Endothelial cell of umbilical vein (primary cell): ENCODE measurements at regions not wholly inside any gene's neighbourhood (a gene's known extent, or its start where the extent isn't known, plus 50 kb on each side); places are given as distances from the start of the nearest gene placed in this dataset.
A peak's percentile ranks its signal among the peaks of the same experiment; 100 is the strongest.

ENCODE experiments used
- BruUV-seq: library from RNA; stranded (reverse); fragments of 400-500 nt; replicated peaks from 2 replicates; lab custom pipeline; 2021; lab: Mats Ljungman, UMichigan
- CTCF ChIA-PET: fragments of 300-600, 350-600 bp; sonication (Branson Sonifier 250); formaldehyde crosslinking; loops from one replicate; lab custom pipeline; 2021; ENCODE audit warnings: antibody characterized with exemption, inconsistent platforms; lab: Charles Lee
- POLR2A ChIA-PET: fragments of 300-600, 350-600 bp; sonication (Branson Sonifier 250); formaldehyde crosslinking; loops from one replicate; lab custom pipeline; 2021; ENCODE audit warnings: antibody characterized with exemption, inconsistent platforms; lab: Charles Lee
- DNase-seq: peaks from one replicate; pipeline ENCODE4 v3.0.0-alpha.2; 2011; ENCODE audit warnings: low read depth, low spot score
- FAIRE-seq: peaks from 2 replicates; lab custom pipeline; 2011; peaks lifted over from hg19 to GRCh38; lab: Jason Lieb, UNC
- H2AFZ ChIP-seq: 2 replicates; pipeline ENCODE4 v1.6.0; 2012; ENCODE audit warnings: low read depth, low read length, control low read depth, inconsistent platforms
- H3K27ac ChIP-seq: 2 replicates; pipeline ENCODE4 v1.5.1; 2011; ENCODE audit warnings: low read depth, mild to moderate bottlenecking, control low read depth, low read length, moderate library complexity; ENCODE audit not compliant: insufficient read depth
- H3K27me3 ChIP-seq, 2 experiments: 2 replicates each; pipeline versions ENCODE4 v1.6.0 to v1.6.1; 2011; ENCODE audit warnings: low read length in 2 of 2, mixed read lengths in 1 of 2; ENCODE audit not compliant: control insufficient read depth in 2 of 2, insufficient read depth in 2 of 2
- H3K36me3 ChIP-seq, 2 experiments: 2 replicates in 1 of 2; 3 replicates in 1 of 2; pipeline ENCODE4 v1.5.1; 2011; ENCODE audit warnings: low read length in 2 of 2, mild to moderate bottlenecking in 1 of 2, moderate library complexity in 1 of 2; ENCODE audit not compliant: control insufficient read depth in 2 of 2, insufficient read depth in 2 of 2; ENCODE audit errors: extremely low read depth in 1 of 2
- H3K4me1 ChIP-seq: 3 replicates; pipeline ENCODE4 v1.5.1; 2011; ENCODE audit warnings: mild to moderate bottlenecking, low read length; ENCODE audit not compliant: control insufficient read depth, insufficient read depth; ENCODE audit errors: extremely low read depth
- H3K4me2 ChIP-seq: 2 replicates; pipeline ENCODE4 v1.6.1; 2011; ENCODE audit warnings: low read length, control low read depth, mixed read lengths; ENCODE audit not compliant: insufficient read depth
- H3K4me3 ChIP-seq, 3 experiments: fragments of 200-600 bp in 1 of 3; sonication (generic), shearing (Covaris generic) in 1 of 3; replicated peaks in 1 of 3; 2 replicates each; pipeline ENCODE4 v1.5.1; 2011 to 2016; ENCODE audit warnings: control low read depth in 3 of 3, low read length in 3 of 3, mild to moderate bottlenecking in 2 of 3, inconsistent platforms in 1 of 3, low read depth in 1 of 3, moderate library complexity in 1 of 3; ENCODE audit not compliant: insufficient read depth in 1 of 3
- H3K79me2 ChIP-seq: 2 replicates; pipeline ENCODE4 v1.6.0; 2012; ENCODE audit warnings: low read length, inconsistent platforms; ENCODE audit not compliant: control insufficient read depth, insufficient read depth
- H3K9ac ChIP-seq: replicated peaks from 2 replicates; pipeline ENCODE3; 2011; ENCODE audit warnings: low read length, control low read depth; ENCODE audit not compliant: insufficient read depth; ENCODE audit errors: extremely low read depth
- H3K9me1 ChIP-seq: replicated peaks from 3 replicates; pipeline ENCODE4 v1.6.0; 2011; ENCODE audit warnings: mild to moderate bottlenecking, low read length; ENCODE audit not compliant: control insufficient read depth, insufficient read depth; ENCODE audit errors: extremely low read depth
- H3K9me3 ChIP-seq: replicated peaks from 2 replicates; pipeline ENCODE4 v1.5.1; 2012; ENCODE audit warnings: low read length, inconsistent platforms; ENCODE audit not compliant: control insufficient read depth, insufficient read depth
- H4K20me1 ChIP-seq: replicated peaks from 2 replicates; pipeline ENCODE3; 2011; ENCODE audit warnings: mild to moderate bottlenecking, low read length; ENCODE audit not compliant: control insufficient read depth, insufficient read depth; ENCODE audit errors: extremely low read depth
- EZH2 ChIP-seq: IDR thresholded peaks from 2 replicates; pipeline ENCODE4 v1.6.1; 2012; ENCODE audit warnings: borderline replicate concordance, low read depth, mild to moderate bottlenecking, moderate library complexity, low read length, inconsistent platforms; ENCODE audit not compliant: severe bottlenecking
- GATA2 ChIP-seq: IDR thresholded peaks from 2 replicates; pipeline ENCODE4 v1.7.0; 2011; ENCODE audit warnings: low read depth, mild to moderate bottlenecking, moderate library complexity, mixed read lengths, low read length; ENCODE audit not compliant: insufficient read length, insufficient read depth
- JUN ChIP-seq: IDR thresholded peaks from 2 replicates; pipeline ENCODE4 v1.6.1; 2011; ENCODE audit warnings: borderline replicate concordance, low read depth; ENCODE audit not compliant: insufficient read length, insufficient read depth
- MYC ChIP-seq: IDR thresholded peaks from one replicate; pipeline ENCODE4 v1.6.1; 2011; ENCODE audit warnings: mild to moderate bottlenecking, low read depth, low read length
- POLR2AphosphoS5 ChIP-seq: IDR thresholded peaks from 2 replicates; pipeline ENCODE4 v1.6.1; 2012; ENCODE audit warnings: low read depth, mild to moderate bottlenecking, control low read depth, low read length, moderate library complexity; ENCODE audit not compliant: insufficient read depth
- dilution Hi-C: fragments of 300-500 bp; cut with MboI; formaldehyde crosslinking; loops from one replicate; pipeline ENCODE4 v1.15.0; 2019; ENCODE audit warnings: low sequenced_read_pairs; ENCODE audit not compliant: extremely low pct_ligation_motif_present
- intact Hi-C: fragments of 100-400 bp; cut with micrococcal nuclease; formaldehyde crosslinking; loops from one replicate; pipeline ENCODE4 v1.10.0; 2022
- TF ChIP-seq, protein P1 (sequence below), 2 donors: IDR thresholded peaks; 1 replicate in 1 of 2; 2 replicates in 1 of 2; pipeline ENCODE4 v1.5.1; 2011; ENCODE audit warnings: low read length in 2 of 2, mild to moderate bottlenecking in 2 of 2, moderate library complexity in 2 of 2, control low read depth in 1 of 2, inconsistent platforms in 1 of 2, low read depth in 1 of 2; ENCODE audit not compliant: insufficient read depth in 1 of 2; ENCODE audit errors: extremely low read depth in 1 of 2

DNA sequence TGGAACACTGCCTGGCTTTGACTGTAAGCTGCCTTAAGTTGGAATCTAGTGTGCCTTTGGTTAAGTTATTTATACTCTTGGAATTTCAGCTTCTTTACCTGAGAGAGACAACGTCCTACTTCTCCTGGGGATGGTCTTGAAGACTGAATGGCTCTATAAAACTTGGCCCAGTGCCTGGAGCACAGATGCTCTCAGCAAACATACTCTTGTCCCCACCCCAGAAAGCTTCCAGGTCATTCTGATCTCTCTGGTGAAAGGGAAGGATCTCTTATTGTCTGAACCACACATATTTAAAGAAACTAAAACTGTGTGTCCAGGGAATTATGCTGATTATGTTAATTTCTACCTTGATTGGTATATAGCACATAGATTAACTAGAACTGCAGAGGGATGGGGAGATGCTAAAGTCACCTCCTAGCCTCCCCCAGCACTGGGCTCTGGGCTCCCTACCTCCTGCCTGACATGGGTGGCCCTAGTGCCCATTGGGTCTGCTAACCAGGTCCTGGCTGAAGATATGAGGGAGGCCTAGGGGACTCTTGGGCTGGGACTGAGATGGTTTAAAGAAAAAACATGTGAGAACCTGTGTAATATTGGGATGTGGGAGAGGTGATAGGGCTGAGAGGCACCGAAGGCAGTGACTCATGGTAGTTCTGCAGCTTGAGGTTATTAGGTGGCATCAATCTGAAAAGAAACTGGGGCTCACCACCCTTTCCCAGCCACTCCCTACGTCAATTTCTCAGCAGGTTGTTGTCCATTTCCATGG is 171.0 kb downstream of the RPLP1 start:
- Histone ChIP-seq H3K9me1 (no peaks in the 10 kb centered on the region), H3K36me3 (no peaks in the 10 kb centered on the region), H3K79me2 (no peaks in the 10 kb centered on the region), H4K20me1 (no peaks in the 10 kb centered on the region), H2AFZ (no peak overlapping the region), H3K9ac (no peak overlapping the region), H3K27me3 (no peaks in the 10 kb centered on the region), H3K27ac (no peak overlapping the region), H3K4me1 (no peaks in the 10 kb centered on the region), H3K9me3 (no peaks in the 10 kb centered on the region), H3K4me2 (no peak overlapping the region), H3K4me3 (no peak overlapping the region)
- no TSS peak for BruUV-seq
- TF ChIP-seq POLR2AphosphoS5 (no peak), MYC (no peak), GATA2 (no peak), EZH2 (no peak), JUN (no peak)
- TF ChIP-seq, protein P1, sequence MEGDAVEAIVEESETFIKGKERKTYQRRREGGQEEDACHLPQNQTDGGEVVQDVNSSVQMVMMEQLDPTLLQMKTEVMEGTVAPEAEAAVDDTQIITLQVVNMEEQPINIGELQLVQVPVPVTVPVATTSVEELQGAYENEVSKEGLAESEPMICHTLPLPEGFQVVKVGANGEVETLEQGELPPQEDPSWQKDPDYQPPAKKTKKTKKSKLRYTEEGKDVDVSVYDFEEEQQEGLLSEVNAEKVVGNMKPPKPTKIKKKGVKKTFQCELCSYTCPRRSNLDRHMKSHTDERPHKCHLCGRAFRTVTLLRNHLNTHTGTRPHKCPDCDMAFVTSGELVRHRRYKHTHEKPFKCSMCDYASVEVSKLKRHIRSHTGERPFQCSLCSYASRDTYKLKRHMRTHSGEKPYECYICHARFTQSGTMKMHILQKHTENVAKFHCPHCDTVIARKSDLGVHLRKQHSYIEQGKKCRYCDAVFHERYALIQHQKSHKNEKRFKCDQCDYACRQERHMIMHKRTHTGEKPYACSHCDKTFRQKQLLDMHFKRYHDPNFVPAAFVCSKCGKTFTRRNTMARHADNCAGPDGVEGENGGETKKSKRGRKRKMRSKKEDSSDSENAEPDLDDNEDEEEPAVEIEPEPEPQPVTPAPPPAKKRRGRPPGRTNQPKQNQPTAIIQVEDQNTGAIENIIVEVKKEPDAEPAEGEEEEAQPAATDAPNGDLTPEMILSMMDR (IDR thresholded peaks at IDR 0.05; ENCODE audit: extremely low read depth in 1 of 2, insufficient read depth in 1 of 2, low read depth in 1 of 2, low read length in 2 of 2), result no peak
- DNase-seq, result no peak
- dilution Hi-C loops (no loop called here), intact Hi-C loops (no loop called here)
- CTCF ChIA-PET, result no interaction called here
- POLR2A ChIA-PET, result no interaction called here
- FAIRE-seq, result peak; percentile 47
